Keratinocyte (primary cell): ENCODE measurements at regions not wholly inside any gene's neighbourhood (a gene's known extent, or its start where the extent isn't known, plus 50 kb on each side); places are given as distances from the start of the nearest gene placed in this dataset.

Source experiments
- DNase-seq: peaks from one replicate; pipeline ENCODE4 v3.0.0-alpha.2; 2011; ENCODE audit warnings: low read depth, missing footprints, low spot score
- FAIRE-seq: peaks from 2 replicates; lab custom pipeline; 2011; peaks lifted over from hg19 to GRCh38; lab: Jason Lieb, UNC
- H2AFZ ChIP-seq: 2 replicates; pipeline ENCODE4 v1.6.0; 2012; ENCODE audit warnings: low read length, control low read depth, inconsistent platforms; ENCODE audit not compliant: control insufficient read depth
- H3K27ac ChIP-seq: 2 replicates; pipeline ENCODE4 v1.5.1; 2011; ENCODE audit warnings: low read length; ENCODE audit not compliant: control insufficient read depth, insufficient read depth
- H3K27me3 ChIP-seq: 3 replicates; pipeline ENCODE4 v1.6.0; 2011; ENCODE audit warnings: low read length; ENCODE audit not compliant: control insufficient read depth, insufficient read depth; ENCODE audit errors: extremely low read depth
- H3K36me3 ChIP-seq, 2 experiments: 2 replicates in 1 of 2; 3 replicates in 1 of 2; pipeline ENCODE4 v1.5.1; 2011; ENCODE audit warnings: low read length in 2 of 2, mild to moderate bottlenecking in 1 of 2; ENCODE audit not compliant: control insufficient read depth in 2 of 2, insufficient read depth in 2 of 2; ENCODE audit errors: extremely low read depth in 1 of 2
- H3K4me1 ChIP-seq: 3 replicates; pipeline ENCODE4 v1.5.1; 2011; ENCODE audit warnings: low read length; ENCODE audit not compliant: control insufficient read depth, insufficient read depth; ENCODE audit errors: extremely low read depth
- H3K4me2 ChIP-seq: 3 replicates; pipeline ENCODE4 v1.6.0; 2011; ENCODE audit warnings: low read depth, low read length; ENCODE audit not compliant: control insufficient read depth, insufficient read depth; ENCODE audit errors: extremely low read depth
- H3K4me3 ChIP-seq, 3 experiments: fragments of 200-600 bp in 1 of 3; sonication (generic) in 1 of 3; 2 replicates in 2 of 3; 3 replicates in 1 of 3; pipeline ENCODE4 v1.5.1; 2011 to 2016; ENCODE audit warnings: low read length in 3 of 3, mild to moderate bottlenecking in 3 of 3, control low read depth in 2 of 3, inconsistent platforms in 1 of 3, low read depth in 1 of 3, mixed read lengths in 1 of 3, mixed run types in 1 of 3, moderate library complexity in 1 of 3; ENCODE audit not compliant: control insufficient read depth in 2 of 3, insufficient read depth in 2 of 3; ENCODE audit errors: extremely low read depth in 1 of 3
- H3K79me2 ChIP-seq: 2 replicates; pipeline ENCODE4 v1.6.0; 2012; ENCODE audit warnings: low read length; ENCODE audit not compliant: control insufficient read depth, insufficient read depth
- H3K9ac ChIP-seq: 3 replicates; pipeline ENCODE4 v1.6.0; 2011; ENCODE audit warnings: low read length; ENCODE audit not compliant: control insufficient read depth, insufficient read depth; ENCODE audit errors: extremely low read depth
- H3K9me1 ChIP-seq: 3 replicates; pipeline ENCODE4 v1.6.0; 2011; ENCODE audit warnings: low read length; ENCODE audit not compliant: control insufficient read depth, insufficient read depth; ENCODE audit errors: extremely low read depth
- H3K9me3 ChIP-seq: 2 replicates; pipeline ENCODE4 v1.5.1; 2012; ENCODE audit warnings: low read depth, low read length; ENCODE audit not compliant: control insufficient read depth
- H4K20me1 ChIP-seq: 3 replicates; pipeline ENCODE4 v1.6.0; 2011; ENCODE audit warnings: low read length; ENCODE audit not compliant: control insufficient read depth, insufficient read depth; ENCODE audit errors: extremely low read depth
- CTCF ChIP-seq, 3 experiments: IDR thresholded peaks in 1 of 3; conservative IDR thresholded peaks in 1 of 3; optimal IDR thresholded peaks in 1 of 3; 2 replicates in 2 of 3; 3 replicates in 1 of 3; pipeline versions ENCODE3 to v1.5.1; 2011; ENCODE audit warnings: low read length in 3 of 3, mild to moderate bottlenecking in 3 of 3, moderate library complexity in 2 of 3, control low read depth in 1 of 3, inconsistent platforms in 1 of 3; ENCODE audit not compliant: insufficient read depth in 2 of 3; ENCODE audit errors: extremely low read depth in 1 of 3
- EZH2 ChIP-seq: IDR thresholded peaks from one replicate; pipeline ENCODE4 v1.6.1; 2012; ENCODE audit warnings: inconsistent platforms, mild to moderate bottlenecking, low read length, moderate library complexity
- dilution Hi-C: fragments of 300-500 bp; cut with MboI; formaldehyde crosslinking; loops from one replicate; pipeline ENCODE4 v1.7.0; 2020; ENCODE audit warnings: low sequenced_read_pairs; ENCODE audit not compliant: extremely low pct_ligation_motif_present

GRCh38 chr2:238524426-238524983 lies 97.8 kb downstream of the ASB1 start:
- H3K4me1 ChIP-seq, result peaks cover 10% of the 10 kb centered on the region
- no peaks in the 10 kb centered on the region for H3K79me2 ChIP-seq
- DNase-seq, result no peak
- peaks cover 9% of the 10 kb centered on the region for H3K9me3 ChIP-seq
- H3K9ac ChIP-seq, result no peak overlapping the region
- H3K4me3 ChIP-seq, result no peak overlapping the region
- H3K36me3 ChIP-seq, result no peaks in the 10 kb centered on the region
- H2AFZ ChIP-seq, result no peak overlapping the region
- no peak for FAIRE-seq
- no peaks in the 10 kb centered on the region for H4K20me1 ChIP-seq
- no peak for TF ChIP-seq CTCF (optimal IDR thresholded peaks at IDR 0.05 in 1 of 3, IDR thresholded peaks at IDR 0.05 in 1 of 3, conservative IDR thresholded peaks at IDR 0.05 in 1 of 3; ENCODE audit: extremely low read depth in 1 of 3, insufficient read depth in 2 of 3, low read length in 3 of 3)
- no peak for TF ChIP-seq EZH2
- dilution Hi-C loops, result no loop called here
- H3K4me2 ChIP-seq, result no peak overlapping the region
- no peaks in the 10 kb centered on the region for H3K27me3 ChIP-seq
- H3K27ac ChIP-seq, result no peak overlapping the region
- no peaks in the 10 kb centered on the region for H3K9me1 ChIP-seq

GRCh38 chr2:238525990-238526389 lies 99.3 kb downstream of the ASB1 start:
- dilution Hi-C loops, result no loop called here

More at GRCh38 chr2:238525990-238526389, 99.3 kb downstream of the ASB1 start:
- H3K4me3 ChIP-seq, result no peak overlapping the region
- FAIRE-seq, result no peak
- peaks cover 10% of the 10 kb centered on the region for H3K4me1 ChIP-seq
- H3K27me3 ChIP-seq, result no peaks in the 10 kb centered on the region
- no peaks in the 10 kb centered on the region for H3K79me2 ChIP-seq
- TF ChIP-seq CTCF (optimal IDR thresholded peaks at IDR 0.05 in 1 of 3, IDR thresholded peaks at IDR 0.05 in 1 of 3, conservative IDR thresholded peaks at IDR 0.05 in 1 of 3; ENCODE audit: extremely low read depth in 1 of 3, insufficient read depth in 2 of 3, low read length in 3 of 3), result no peak
- TF ChIP-seq EZH2, result no peak
- H3K9me1 ChIP-seq, result no peaks in the 10 kb centered on the region
- H3K9ac ChIP-seq, result no peak overlapping the region
- no peak overlapping the region for H3K4me2 ChIP-seq
- H3K27ac ChIP-seq, result no peak overlapping the region
- DNase-seq, result no peak
- H4K20me1 ChIP-seq, result no peaks in the 10 kb centered on the region
- no peak overlapping the region for H2AFZ ChIP-seq
- H3K9me3 ChIP-seq, result peaks cover 2% of the 10 kb centered on the region
- H3K36me3 ChIP-seq, result no peaks in the 10 kb centered on the region
